Neural progenitor cell (in vitro differentiated cells): ENCODE measurements at regions not wholly inside any gene's neighbourhood (a gene's known extent, or its start where the extent isn't known, plus 50 kb on each side); places are given as distances from the start of the nearest gene placed in this dataset.

Source experiments
- DNase-seq: peaks from one replicate; pipeline ENCODE4 v3.0.0-alpha.2; 2016; ENCODE audit warnings: low spot score
- H2AFZ ChIP-seq: fragments of 200-600 bp; sonication (generic); replicated peaks from 2 replicates; pipeline ENCODE4 v1.6.1; 2016; ENCODE audit warnings: antibody characterized with exemption
- H3F3A ChIP-seq: fragments of 200-600 bp; sonication (generic); 2 replicates; pipeline ENCODE4 v1.6.1; 2016; ENCODE audit warnings: antibody characterized with exemption, low read depth
- H3K27ac ChIP-seq: fragments of 200-600 bp; sonication (generic); 2 replicates; pipeline ENCODE4 v1.5.1; 2016; ENCODE audit warnings: mild to moderate bottlenecking
- H3K27me3 ChIP-seq: fragments of 200-600 bp; sonication (generic); 2 replicates; pipeline ENCODE4 v1.6.1; 2016; ENCODE audit warnings: mild to moderate bottlenecking, moderate library complexity
- H3K36me3 ChIP-seq: fragments of 200-600 bp; sonication (generic); 2 replicates; pipeline ENCODE4 v1.5.1; 2016
- H3K4me1 ChIP-seq: fragments of 200-600 bp; sonication (generic); 2 replicates; pipeline ENCODE4 v1.6.1; 2016; ENCODE audit warnings: mixed run types
- H3K4me2 ChIP-seq: fragments of 200-600 bp; sonication (generic); 2 replicates; pipeline ENCODE4 v1.6.1; 2016
- H3K4me3 ChIP-seq: fragments of 200-600 bp; sonication (generic); 2 replicates; pipeline ENCODE4 v1.5.1; 2016
- H3K79me2 ChIP-seq: fragments of 200-600 bp; sonication (generic); 2 replicates; pipeline ENCODE4 v1.6.1; 2016; ENCODE audit warnings: low read depth
- H3K9ac ChIP-seq: fragments of 200-600 bp; sonication (generic); 2 replicates; pipeline ENCODE4 v1.6.1; 2016
- H3K9me3 ChIP-seq: fragments of 200-600 bp; sonication (generic); 2 replicates; pipeline ENCODE4 v1.5.1; 2016; ENCODE audit warnings: low read depth
- H4K20me1 ChIP-seq: fragments of 200-600 bp; sonication (generic); 2 replicates; pipeline ENCODE4 v1.6.1; 2016; ENCODE audit warnings: low read depth
- H3K27ac Mint-ChIP-seq: 3 replicates; pipeline ENCODE4 v1.8.0; 2021; ENCODE audit warnings: mixed read lengths
- H3K27me3 Mint-ChIP-seq: 2 replicates; pipeline ENCODE4 v1.8.0; 2022; ENCODE audit warnings: low read depth, mild to moderate bottlenecking, inconsistent platforms, moderate library complexity, mixed read lengths; ENCODE audit not compliant: insufficient read depth
- H3K36me3 Mint-ChIP-seq: 3 replicates; pipeline ENCODE4 v1.8.0; 2021; ENCODE audit warnings: mixed read lengths
- H3K4me1 Mint-ChIP-seq: 3 replicates; pipeline ENCODE4 v1.8.0; 2021; ENCODE audit warnings: mixed read lengths
- H3K4me3 Mint-ChIP-seq: 3 replicates; pipeline ENCODE4 v1.8.0; 2021; ENCODE audit warnings: mild to moderate bottlenecking, moderate library complexity, mixed read lengths
- H3K9me3 Mint-ChIP-seq: 3 replicates; pipeline ENCODE4 v1.8.0; 2020; ENCODE audit warnings: mixed read lengths
- CTCF ChIP-seq: fragments of 200-600 bp; sonication (generic); IDR thresholded peaks from 2 replicates; pipeline ENCODE4 v1.5.1; 2017; ENCODE audit warnings: antibody characterized with exemption, mild to moderate bottlenecking
- EZH2 ChIP-seq: fragments of 200-600 bp; sonication (generic); IDR thresholded peaks from 2 replicates; pipeline ENCODE4 v1.6.1; 2017; ENCODE audit warnings: antibody characterized with exemption, mild to moderate bottlenecking, moderate library complexity
- EZH2phosphoT487 ChIP-seq: fragments of 200-600 bp; sonication (generic); IDR thresholded peaks from 2 replicates; pipeline ENCODE4 v1.6.1; 2017; ENCODE audit warnings: antibody characterized with exemption

GRCh38 chr21:40901691-40902090 lies 54.7 kb upstream of the DSCAM start:
- Histone ChIP-seq H3K9me3 (no peaks in the 10 kb centered on the region), H3K4me2 (no peak overlapping the region), H3F3A (no peaks in the 10 kb centered on the region), H3K9ac (no peak overlapping the region), H3K27ac (no peak overlapping the region), H3K4me1 (no peaks in the 10 kb centered on the region), H3K27me3 (no peaks in the 10 kb centered on the region), H4K20me1 (no peaks in the 10 kb centered on the region), H3K36me3 (no peaks in the 10 kb centered on the region), H3K4me3 (no peak overlapping the region), H2AFZ (no peak overlapping the region), H3K79me2 (no peaks in the 10 kb centered on the region)
- Mint-ChIP-seq H3K4me1 (peaks cover 3% of the 10 kb centered on the region), H3K27ac (no peak overlapping the region), H3K27me3 (peaks cover 6% of the 10 kb centered on the region), H3K4me3 (no peak overlapping the region), H3K36me3 (no peaks in the 10 kb centered on the region), H3K9me3 (peaks cover 3% of the 10 kb centered on the region)
- TF ChIP-seq EZH2, result no peak
- TF ChIP-seq CTCF, result no peak
- no peak for TF ChIP-seq EZH2phosphoT487
- DNase-seq, result no peak

- no peaks in the 10 kb centered on the region for H3K79me2 ChIP-seq
- TF ChIP-seq EZH2phosphoT487 (no peak), CTCF (no peak), EZH2 (no peak)
- H3K9me3 ChIP-seq, result no peaks in the 10 kb centered on the region
- H4K20me1 ChIP-seq, result no peaks in the 10 kb centered on the region
- H3K4me1 Mint-ChIP-seq, result peaks cover 3% of the 10 kb centered on the region
- H3K4me3 ChIP-seq, result no peak overlapping the region
- H3K9me3 Mint-ChIP-seq, result no peaks in the 10 kb centered on the region
- no peak overlapping the region for H3K9ac ChIP-seq
- no peak overlapping the region for H3K4me3 Mint-ChIP-seq
- no peak overlapping the region for H3K4me2 ChIP-seq
- H3K27ac ChIP-seq, result no peak overlapping the region
- no peak overlapping the region for H2AFZ ChIP-seq
- H3K36me3 Mint-ChIP-seq, result no peaks in the 10 kb centered on the region
- DNase-seq, result no peak
- H3K4me1 ChIP-seq, result no peaks in the 10 kb centered on the region
- H3K36me3 ChIP-seq, result no peaks in the 10 kb centered on the region
- H3F3A ChIP-seq, result no peaks in the 10 kb centered on the region
- no peaks in the 10 kb centered on the region for H3K27me3 ChIP-seq
- H3K27me3 Mint-ChIP-seq, result peaks cover 6% of the 10 kb centered on the region
- H3K27ac Mint-ChIP-seq, result no peak overlapping the region
Measured at GRCh38 chr21:40902299-40902698, 55.3 kb upstream of the DSCAM start.

GRCh38 chr21:40902993-40903392 lies 56.0 kb upstream of the DSCAM start:
- Mint-ChIP-seq H3K4me1 (peaks cover 3% of the 10 kb centered on the region), H3K27ac (no peak overlapping the region), H3K36me3 (no peaks in the 10 kb centered on the region), H3K9me3 (no peaks in the 10 kb centered on the region), H3K4me3 (no peak overlapping the region), H3K27me3 (peaks cover 9% of the 10 kb centered on the region)
- H3K27me3 ChIP-seq, result no peaks in the 10 kb centered on the region
- H3K79me2 ChIP-seq, result no peaks in the 10 kb centered on the region
- H3K9me3 ChIP-seq, result no peaks in the 10 kb centered on the region
- H3K9ac ChIP-seq, result no peak overlapping the region
- no peaks in the 10 kb centered on the region for H4K20me1 ChIP-seq
- no peaks in the 10 kb centered on the region for H3K36me3 ChIP-seq
- H3K4me3 ChIP-seq, result no peak overlapping the region
- TF ChIP-seq EZH2phosphoT487 (no peak), EZH2 (no peak), CTCF (no peak)
- H2AFZ ChIP-seq, result no peak overlapping the region
- H3K4me1 ChIP-seq, result no peaks in the 10 kb centered on the region
- H3K4me2 ChIP-seq, result no peak overlapping the region
- no peaks in the 10 kb centered on the region for H3F3A ChIP-seq
- no peak overlapping the region for H3K27ac ChIP-seq
- no peak for DNase-seq

- Histone ChIP-seq H3K4me2 (no peak overlapping the region), H3K4me1 (no peaks in the 10 kb centered on the region), H3K27ac (no peak overlapping the region), H3F3A (no peaks in the 10 kb centered on the region), H3K9ac (no peak overlapping the region), H4K20me1 (no peaks in the 10 kb centered on the region), H3K36me3 (no peaks in the 10 kb centered on the region), H2AFZ (no peak overlapping the region), H3K4me3 (no peak overlapping the region), H3K79me2 (no peaks in the 10 kb centered on the region), H3K9me3 (no peaks in the 10 kb centered on the region), H3K27me3 (no peaks in the 10 kb centered on the region)
- Mint-ChIP-seq H3K36me3 (no peaks in the 10 kb centered on the region), H3K4me1 (peaks cover 3% of the 10 kb centered on the region), H3K9me3 (no peaks in the 10 kb centered on the region), H3K27ac (no peak overlapping the region), H3K4me3 (no peak overlapping the region), H3K27me3 (peaks cover 9% of the 10 kb centered on the region)
- no peak for TF ChIP-seq CTCF
- no peak for TF ChIP-seq EZH2phosphoT487
- TF ChIP-seq EZH2, result no peak
- no peak for DNase-seq
Measured at GRCh38 chr21:40905251-40905650, 58.3 kb upstream of the DSCAM start.
